Keratinocyte (primary cell): ENCODE measurements at regions not wholly inside any gene's neighbourhood (a gene's known extent, or its start where the extent isn't known, plus 50 kb on each side); places are given as distances from the start of the nearest gene placed in this dataset.

Experiments
- DNase-seq: peaks from one replicate; pipeline ENCODE4 v3.0.0-alpha.2; 2011; ENCODE audit warnings: low read depth, missing footprints, low spot score
- FAIRE-seq: peaks from 2 replicates; lab custom pipeline; 2011; peaks lifted over from hg19 to GRCh38; lab: Jason Lieb, UNC
- H2AFZ ChIP-seq: 2 replicates; pipeline ENCODE4 v1.6.0; 2012; ENCODE audit warnings: low read length, control low read depth, inconsistent platforms; ENCODE audit not compliant: control insufficient read depth
- H3K27ac ChIP-seq: 2 replicates; pipeline ENCODE4 v1.5.1; 2011; ENCODE audit warnings: low read length; ENCODE audit not compliant: control insufficient read depth, insufficient read depth
- H3K27me3 ChIP-seq: 3 replicates; pipeline ENCODE4 v1.6.0; 2011; ENCODE audit warnings: low read length; ENCODE audit not compliant: control insufficient read depth, insufficient read depth; ENCODE audit errors: extremely low read depth
- H3K36me3 ChIP-seq, 2 experiments: 2 replicates in 1 of 2; 3 replicates in 1 of 2; pipeline ENCODE4 v1.5.1; 2011; ENCODE audit warnings: low read length in 2 of 2, mild to moderate bottlenecking in 1 of 2; ENCODE audit not compliant: control insufficient read depth in 2 of 2, insufficient read depth in 2 of 2; ENCODE audit errors: extremely low read depth in 1 of 2
- H3K4me1 ChIP-seq: 3 replicates; pipeline ENCODE4 v1.5.1; 2011; ENCODE audit warnings: low read length; ENCODE audit not compliant: control insufficient read depth, insufficient read depth; ENCODE audit errors: extremely low read depth
- H3K4me2 ChIP-seq: 3 replicates; pipeline ENCODE4 v1.6.0; 2011; ENCODE audit warnings: low read depth, low read length; ENCODE audit not compliant: control insufficient read depth, insufficient read depth; ENCODE audit errors: extremely low read depth
- H3K4me3 ChIP-seq, 3 experiments: fragments of 200-600 bp in 1 of 3; sonication (generic) in 1 of 3; 2 replicates in 2 of 3; 3 replicates in 1 of 3; pipeline ENCODE4 v1.5.1; 2011 to 2016; ENCODE audit warnings: low read length in 3 of 3, mild to moderate bottlenecking in 3 of 3, control low read depth in 2 of 3, inconsistent platforms in 1 of 3, low read depth in 1 of 3, mixed read lengths in 1 of 3, mixed run types in 1 of 3, moderate library complexity in 1 of 3; ENCODE audit not compliant: control insufficient read depth in 2 of 3, insufficient read depth in 2 of 3; ENCODE audit errors: extremely low read depth in 1 of 3
- H3K79me2 ChIP-seq: 2 replicates; pipeline ENCODE4 v1.6.0; 2012; ENCODE audit warnings: low read length; ENCODE audit not compliant: control insufficient read depth, insufficient read depth
- H3K9ac ChIP-seq: 3 replicates; pipeline ENCODE4 v1.6.0; 2011; ENCODE audit warnings: low read length; ENCODE audit not compliant: control insufficient read depth, insufficient read depth; ENCODE audit errors: extremely low read depth
- H3K9me1 ChIP-seq: 3 replicates; pipeline ENCODE4 v1.6.0; 2011; ENCODE audit warnings: low read length; ENCODE audit not compliant: control insufficient read depth, insufficient read depth; ENCODE audit errors: extremely low read depth
- H3K9me3 ChIP-seq: 2 replicates; pipeline ENCODE4 v1.5.1; 2012; ENCODE audit warnings: low read depth, low read length; ENCODE audit not compliant: control insufficient read depth
- H4K20me1 ChIP-seq: 3 replicates; pipeline ENCODE4 v1.6.0; 2011; ENCODE audit warnings: low read length; ENCODE audit not compliant: control insufficient read depth, insufficient read depth; ENCODE audit errors: extremely low read depth
- EZH2 ChIP-seq: IDR thresholded peaks from one replicate; pipeline ENCODE4 v1.6.1; 2012; ENCODE audit warnings: inconsistent platforms, mild to moderate bottlenecking, low read length, moderate library complexity
- dilution Hi-C: fragments of 300-500 bp; cut with MboI; formaldehyde crosslinking; loops from one replicate; pipeline ENCODE4 v1.7.0; 2020; ENCODE audit warnings: low sequenced_read_pairs; ENCODE audit not compliant: extremely low pct_ligation_motif_present
- TF ChIP-seq, protein P1 (sequence below), 3 experiments: IDR thresholded peaks in 1 of 3; conservative IDR thresholded peaks in 1 of 3; optimal IDR thresholded peaks in 1 of 3; 2 replicates in 2 of 3; 3 replicates in 1 of 3; pipeline versions ENCODE3 to v1.5.1; 2011; ENCODE audit warnings: low read length in 3 of 3, mild to moderate bottlenecking in 3 of 3, moderate library complexity in 2 of 3, control low read depth in 1 of 3, inconsistent platforms in 1 of 3; ENCODE audit not compliant: insufficient read depth in 2 of 3; ENCODE audit errors: extremely low read depth in 1 of 3

DNA sequence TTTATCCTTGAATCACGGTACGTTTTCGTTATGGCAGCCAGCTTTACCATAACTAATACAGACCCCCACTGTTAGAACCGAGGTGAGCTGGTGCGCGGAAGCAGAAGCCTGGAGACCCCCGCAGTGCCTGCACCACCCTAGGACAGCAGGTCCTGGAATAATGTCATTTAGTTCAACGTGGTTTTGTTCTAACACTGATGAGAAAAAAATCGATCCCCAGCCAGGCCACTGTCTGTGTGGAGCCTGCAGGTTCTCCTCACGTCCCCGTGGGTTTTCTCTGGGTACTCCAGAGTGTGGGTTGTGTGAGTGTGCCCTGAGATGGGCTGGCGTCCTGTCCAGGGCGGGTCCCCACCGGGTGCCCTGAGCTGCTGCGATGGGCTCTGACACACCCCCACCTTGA is 69.9 kb upstream of the ST3GAL5 start:
- H3K9me1 ChIP-seq = no peaks in the 10 kb centered on the region
- H3K27ac ChIP-seq = no peak overlapping the region

DNA sequence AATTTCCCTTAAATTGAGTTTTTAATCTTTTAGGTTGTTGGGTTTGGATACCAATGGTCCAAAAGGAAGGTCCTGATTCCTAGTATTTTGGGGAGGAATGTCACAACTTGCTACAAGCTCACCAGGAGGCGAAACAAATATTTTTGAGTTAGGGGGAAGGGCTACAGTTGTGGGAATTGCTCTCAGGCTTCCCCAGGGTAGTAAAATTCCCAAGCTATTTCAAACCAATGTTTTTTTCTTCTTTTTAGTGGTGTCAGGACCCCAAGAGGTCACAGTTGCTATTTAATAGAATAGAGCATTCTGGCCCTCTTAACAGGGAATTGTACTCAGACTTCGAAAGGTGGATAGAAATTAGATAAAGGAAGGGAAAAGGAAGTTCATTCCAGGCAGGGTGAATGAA is 68.5 kb upstream of the ST3GAL5 start:
- dilution Hi-C loops = no loop called here
- H3K4me1 ChIP-seq = peaks cover 17% of the 10 kb centered on the region
- H3K9me1 ChIP-seq = no peaks in the 10 kb centered on the region
- no peaks in the 10 kb centered on the region for H3K27me3 ChIP-seq
- TF ChIP-seq, protein P1, sequence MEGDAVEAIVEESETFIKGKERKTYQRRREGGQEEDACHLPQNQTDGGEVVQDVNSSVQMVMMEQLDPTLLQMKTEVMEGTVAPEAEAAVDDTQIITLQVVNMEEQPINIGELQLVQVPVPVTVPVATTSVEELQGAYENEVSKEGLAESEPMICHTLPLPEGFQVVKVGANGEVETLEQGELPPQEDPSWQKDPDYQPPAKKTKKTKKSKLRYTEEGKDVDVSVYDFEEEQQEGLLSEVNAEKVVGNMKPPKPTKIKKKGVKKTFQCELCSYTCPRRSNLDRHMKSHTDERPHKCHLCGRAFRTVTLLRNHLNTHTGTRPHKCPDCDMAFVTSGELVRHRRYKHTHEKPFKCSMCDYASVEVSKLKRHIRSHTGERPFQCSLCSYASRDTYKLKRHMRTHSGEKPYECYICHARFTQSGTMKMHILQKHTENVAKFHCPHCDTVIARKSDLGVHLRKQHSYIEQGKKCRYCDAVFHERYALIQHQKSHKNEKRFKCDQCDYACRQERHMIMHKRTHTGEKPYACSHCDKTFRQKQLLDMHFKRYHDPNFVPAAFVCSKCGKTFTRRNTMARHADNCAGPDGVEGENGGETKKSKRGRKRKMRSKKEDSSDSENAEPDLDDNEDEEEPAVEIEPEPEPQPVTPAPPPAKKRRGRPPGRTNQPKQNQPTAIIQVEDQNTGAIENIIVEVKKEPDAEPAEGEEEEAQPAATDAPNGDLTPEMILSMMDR (optimal IDR thresholded peaks at IDR 0.05 in 1 of 3, IDR thresholded peaks at IDR 0.05 in 1 of 3, conservative IDR thresholded peaks at IDR 0.05 in 1 of 3; ENCODE audit: extremely low read depth in 1 of 3, insufficient read depth in 2 of 3, low read length in 3 of 3) = no peak
- TF ChIP-seq EZH2 = no peak
- no peak for FAIRE-seq
- H3K79me2 ChIP-seq = no peaks in the 10 kb centered on the region
- H2AFZ ChIP-seq = no peak overlapping the region
- H3K4me3 ChIP-seq = no peak overlapping the region
- peaks cover 9% of the 10 kb centered on the region for H3K9me3 ChIP-seq
- no peak overlapping the region for H3K27ac ChIP-seq
- no peak for DNase-seq
- no peaks in the 10 kb centered on the region for H4K20me1 ChIP-seq
- H3K36me3 ChIP-seq = no peaks in the 10 kb centered on the region
- H3K4me2 ChIP-seq = no peak overlapping the region
- H3K9ac ChIP-seq = no peak overlapping the region

More for the DNA sequence above, 69.9 kb upstream of the ST3GAL5 start:
- H3K9ac ChIP-seq = no peak overlapping the region
- no peaks in the 10 kb centered on the region for H3K79me2 ChIP-seq
- dilution Hi-C loops = no loop called here
- no peaks in the 10 kb centered on the region for H4K20me1 ChIP-seq
- no peak for FAIRE-seq
- H3K4me1 ChIP-seq = peaks cover 17% of the 10 kb centered on the region
- no peaks in the 10 kb centered on the region for H3K36me3 ChIP-seq
- H3K27me3 ChIP-seq = no peaks in the 10 kb centered on the region
- TF ChIP-seq, protein P1 (optimal IDR thresholded peaks at IDR 0.05 in 1 of 3, IDR thresholded peaks at IDR 0.05 in 1 of 3, conservative IDR thresholded peaks at IDR 0.05 in 1 of 3; ENCODE audit: extremely low read depth in 1 of 3, insufficient read depth in 2 of 3, low read length in 3 of 3) = no peak
- TF ChIP-seq EZH2 = no peak
- H3K4me3 ChIP-seq = no peak overlapping the region
- H3K4me2 ChIP-seq = no peak overlapping the region
- no peak overlapping the region for H2AFZ ChIP-seq
- DNase-seq = no peak
- H3K9me3 ChIP-seq = peaks cover 9% of the 10 kb centered on the region
